GM12891 (cell line): ENCODE measurements at regions not wholly inside any gene's neighbourhood (a gene's known extent, or its start where the extent isn't known, plus 50 kb on each side); places are given as distances from the start of the nearest gene placed in this dataset.
"Not testable (repeated sequence)": the region's sequence is repeated elsewhere in the genome, so short reads cannot be mapped to it uniquely, and the experiment has no call there.

Source experiments
- DNase-seq: peaks from one replicate; pipeline ENCODE4 v3.0.0; 2011; ENCODE audit warnings: low spot score; ENCODE audit not compliant: insufficient read length
- FAIRE-seq: peaks from 2 replicates; lab custom pipeline; 2011; peaks lifted over from hg19 to GRCh38; lab: Jason Lieb, UNC
- PAX5 ChIP-seq: IDR thresholded peaks from 2 replicates; pipeline ENCODE4 v1.6.1; 2011; ENCODE audit warnings: low read length, moderate library complexity, mild to moderate bottlenecking; ENCODE audit not compliant: insufficient read depth, severe bottlenecking
- POLR2A ChIP-seq: IDR thresholded peaks from 2 replicates; pipeline ENCODE4 v1.6.1; 2011; ENCODE audit warnings: low read depth, low read length, control low read depth
- POLR2AphosphoS5 ChIP-seq: IDR thresholded peaks from 2 replicates; pipeline ENCODE4 v1.6.1; 2011; ENCODE audit warnings: low read depth, low read length, control low read depth
- POU2F2 ChIP-seq: IDR thresholded peaks from 2 replicates; pipeline ENCODE4 v1.6.1; 2011; ENCODE audit warnings: low read depth, mild to moderate bottlenecking, control low read depth, low read length, moderate library complexity
- SPI1 ChIP-seq: IDR thresholded peaks from 2 replicates; pipeline ENCODE4 v1.6.1; 2011; ENCODE audit warnings: low read depth, low read length, control low read depth
- TAF1 ChIP-seq: IDR thresholded peaks from 2 replicates; pipeline ENCODE4 v1.6.1; 2011; ENCODE audit warnings: low read depth, low read length, control low read depth

GRCh38 chr4:13750594-13750993, 123.1 kb upstream of the BOD1L1 start:
- TF ChIP-seq TAF1 (no peak), PAX5 (no peak), SPI1 (no peak), POLR2A (no peak), POLR2AphosphoS5 (no peak), POU2F2 (no peak)
- no peak for DNase-seq
- FAIRE-seq, result no peak

- not testable (repeated sequence) for FAIRE-seq, DNase-seq
Measured at GRCh38 chr4:13761581-13761980, 134.1 kb upstream of the BOD1L1 start.

DNA sequence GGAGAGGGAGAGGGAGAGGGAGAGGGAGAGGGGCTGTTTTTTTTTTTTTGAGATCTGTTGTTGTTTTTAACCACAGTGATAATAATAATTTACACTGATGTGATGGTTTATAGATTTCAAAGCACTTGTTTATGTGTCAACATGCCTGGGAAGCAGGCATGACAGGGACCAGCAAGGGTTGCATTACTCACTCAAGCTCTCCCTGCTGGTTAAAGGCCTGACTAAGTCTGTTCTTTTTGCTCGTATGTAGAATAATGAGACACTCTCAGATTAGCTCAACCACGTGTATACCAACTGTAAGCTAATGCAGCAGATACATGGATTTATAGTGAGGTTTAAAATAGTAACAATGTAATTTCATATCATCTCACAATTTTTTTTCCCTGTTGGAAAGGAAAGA, 134.6 kb upstream of the BOD1L1 start:
- no peak for TF ChIP-seq POLR2A
- TF ChIP-seq TAF1, result no peak
- no peak for TF ChIP-seq PAX5
- TF ChIP-seq SPI1, result no peak
- TF ChIP-seq POLR2AphosphoS5, result no peak
- TF ChIP-seq POU2F2, result no peak
- FAIRE-seq, result no peak
- DNase-seq, result no peak

DNA sequence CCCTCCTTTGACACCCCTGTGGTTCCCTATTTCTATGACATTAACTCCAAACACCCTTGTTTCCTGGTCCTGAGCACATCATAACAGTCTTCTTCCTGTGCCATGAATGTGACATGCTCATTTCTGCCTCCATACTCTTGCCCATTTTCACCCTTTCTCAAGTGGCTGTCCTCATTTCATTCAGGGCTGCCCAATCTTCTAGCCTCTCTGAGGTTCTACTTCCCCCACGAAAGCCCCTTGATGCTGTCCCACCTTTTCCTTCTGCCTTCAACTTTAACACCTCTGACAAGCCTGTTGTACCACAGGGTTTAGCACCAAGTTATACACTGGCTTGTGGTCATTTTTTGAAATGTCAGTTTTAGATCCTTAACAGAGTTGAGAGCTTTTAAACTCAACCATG, 136.2 kb upstream of the BOD1L1 start:
- FAIRE-seq (no peak), DNase-seq (no peak)
- TF ChIP-seq POU2F2 (no peak), SPI1 (no peak), POLR2A (no peak), POLR2AphosphoS5 (no peak), PAX5 (no peak), TAF1 (no peak)

- FAIRE-seq (no peak), DNase-seq (no peak)
- TF ChIP-seq SPI1 (no peak), POLR2A (no peak), TAF1 (no peak), POU2F2 (no peak), POLR2AphosphoS5 (no peak), PAX5 (no peak)
Measured at GRCh38 chr4:13765539-13765938, 138.0 kb upstream of the BOD1L1 start.

DNA sequence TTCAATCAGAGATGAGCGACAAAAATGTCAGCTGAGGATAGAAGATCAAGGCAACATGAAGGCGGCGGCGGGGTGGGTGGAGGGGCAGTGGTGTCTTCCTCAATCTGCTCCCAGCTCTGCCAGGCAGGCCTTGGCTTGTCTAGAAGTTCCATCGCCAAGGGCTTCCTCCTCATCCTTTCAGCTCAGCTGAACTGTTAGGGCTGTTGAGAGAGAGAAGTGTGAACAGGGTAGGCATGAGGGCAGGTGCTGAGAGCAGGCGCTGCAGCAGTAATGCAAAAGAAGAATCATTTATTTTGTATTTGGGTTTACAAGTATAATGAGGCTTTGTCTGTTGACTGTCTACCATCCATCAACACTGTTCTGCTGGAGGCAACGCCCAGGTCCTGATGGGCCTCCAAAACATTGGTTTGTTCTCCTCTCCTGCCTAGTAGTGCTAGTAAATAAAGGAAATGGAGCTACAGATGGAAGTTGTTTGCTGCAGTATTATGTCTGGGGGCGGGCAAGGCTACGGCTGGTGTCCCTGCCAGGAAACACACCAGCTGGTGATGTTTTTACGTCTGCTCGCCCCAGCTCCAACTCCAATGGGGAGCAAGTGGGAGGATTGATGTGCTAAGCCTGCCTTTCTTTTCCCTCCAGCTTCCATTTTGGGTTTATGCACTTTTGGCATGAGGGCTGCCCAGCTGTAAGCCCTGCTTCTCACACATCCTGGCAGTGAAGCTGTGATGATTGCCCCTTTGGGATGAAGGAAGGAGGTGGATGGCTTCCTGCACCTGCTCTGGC, 139.4 kb upstream of the BOD1L1 start:
- DNase-seq, result no peak
- TF ChIP-seq POLR2AphosphoS5, result no peak
- no peak for TF ChIP-seq SPI1
- no peak for TF ChIP-seq TAF1
- no peak for TF ChIP-seq PAX5
- no peak for TF ChIP-seq POLR2A
- TF ChIP-seq POU2F2, result no peak
- FAIRE-seq, result no peak

GRCh38 chr4:13777341-13777740, 149.8 kb upstream of the BOD1L1 start:
- no peak for DNase-seq
- TF ChIP-seq POLR2AphosphoS5 (no peak), POU2F2 (no peak), POLR2A (no peak), TAF1 (no peak), PAX5 (no peak), SPI1 (no peak)
- FAIRE-seq, result no peak

GRCh38 chr4:13778367-13778766, 150.8 kb upstream of the BOD1L1 start:
- no peak for DNase-seq
- TF ChIP-seq TAF1, result no peak
- no peak for TF ChIP-seq POLR2AphosphoS5
- TF ChIP-seq PAX5, result no peak
- TF ChIP-seq SPI1, result no peak
- no peak for TF ChIP-seq POU2F2
- TF ChIP-seq POLR2A, result no peak
- FAIRE-seq, result no peak

DNA sequence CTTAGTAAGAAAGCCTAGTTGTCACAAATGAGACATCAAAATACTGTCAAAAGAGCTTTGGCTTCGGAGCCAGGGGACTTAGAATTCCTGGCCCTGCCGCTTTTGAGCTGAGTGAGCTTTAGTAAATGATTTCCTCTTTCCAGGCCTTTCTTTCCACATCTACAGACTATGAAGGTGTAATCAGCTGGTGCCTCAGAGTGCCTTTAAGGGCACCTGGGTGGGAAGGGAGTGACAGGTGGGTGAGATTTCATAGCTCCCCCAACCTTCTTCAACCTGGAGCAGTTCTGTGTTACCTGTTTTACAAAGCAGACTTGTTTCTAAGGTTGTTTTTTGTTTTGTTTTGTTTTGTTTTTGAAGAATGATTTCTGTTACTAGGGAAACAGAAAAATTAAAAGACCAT, 154.7 kb upstream of the BOD1L1 start:
- DNase-seq (no peak), FAIRE-seq (no peak)
- TF ChIP-seq TAF1 (no peak), POLR2A (no peak), PAX5 (no peak), POLR2AphosphoS5 (no peak), SPI1 (no peak), POU2F2 (no peak)

DNA sequence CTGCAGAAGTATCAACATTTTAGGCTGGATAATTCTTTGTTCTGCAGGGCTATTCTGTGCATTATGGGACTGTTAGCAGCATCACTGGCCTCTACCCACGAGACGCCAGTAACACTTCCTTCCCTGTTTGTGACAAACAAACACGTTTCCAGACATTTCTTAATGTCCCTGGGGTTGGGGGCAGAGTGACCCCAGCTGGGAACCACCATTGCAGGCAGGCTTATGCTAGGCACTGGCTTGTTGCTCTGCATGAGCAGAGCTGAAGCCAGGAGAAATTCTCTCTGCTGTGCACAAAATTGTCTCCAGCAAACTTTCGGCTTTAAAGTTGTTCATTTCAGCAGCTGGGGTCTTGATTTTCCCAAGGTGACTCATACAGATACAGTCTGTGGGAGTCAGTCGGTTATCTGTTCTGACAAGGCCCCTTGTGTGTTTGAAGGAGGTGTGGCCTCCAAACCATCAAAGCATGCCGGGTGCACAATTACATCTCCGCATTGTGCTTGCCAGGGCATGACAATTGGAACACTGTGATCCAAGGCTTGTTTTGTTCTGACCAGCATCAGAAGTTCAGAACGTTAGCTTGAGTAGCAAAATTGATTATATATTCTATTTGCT, 156.4 kb upstream of the BOD1L1 start:
- no peak for TF ChIP-seq PAX5
- no peak for TF ChIP-seq POU2F2
- TF ChIP-seq TAF1, result no peak
- TF ChIP-seq SPI1, result no peak
- TF ChIP-seq POLR2A, result no peak
- TF ChIP-seq POLR2AphosphoS5, result no peak
- no peak for DNase-seq

More for the DNA sequence above, 156.4 kb upstream of the BOD1L1 start:
- FAIRE-seq, result no peak
